H1 (cell line): ENCODE measurements at regions not wholly inside any gene's neighbourhood (a gene's known extent, or its start where the extent isn't known, plus 50 kb on each side); places are given as distances from the start of the nearest gene placed in this dataset.

Experiments used
- CTCF ChIA-PET: fragments of 300-600 bp; sonication (Branson Sonifier 250); formaldehyde crosslinking; loops from one replicate; lab custom pipeline; 2021; ENCODE audit not compliant: partially characterized antibody; lab: Charles Lee
- POLR2A ChIA-PET: fragments of 300-600 bp; sonication (Branson Sonifier 250); formaldehyde crosslinking; loops from one replicate; lab custom pipeline; 2021; ENCODE audit warnings: inconsistent platforms; ENCODE audit not compliant: partially characterized antibody; lab: Charles Lee
- DNase-seq, 2 experiments: peaks; one replicate each; pipeline versions ENCODE4 v3.0.0 to v3.0.0-alpha.2; 2010 to 2022; ENCODE audit warnings: low spot score in 2 of 2, low read depth in 1 of 2, mixed read lengths in 1 of 2
- FAIRE-seq: peaks from 2 replicates; lab custom pipeline; 2011; peaks lifted over from hg19 to GRCh38; lab: Jason Lieb, UNC
- H2AFZ ChIP-seq: 2 replicates; pipeline ENCODE4 v1.8.1; 2012; ENCODE audit warnings: low read length, inconsistent platforms
- H2AK5ac ChIP-seq: 2 replicates; pipeline ENCODE4 v1.6.1; 2013; ENCODE audit warnings: low read depth, low read length
- H2BK120ac ChIP-seq: replicated peaks from 2 replicates; pipeline ENCODE3; 2013; ENCODE audit warnings: low read depth, low read length, inconsistent platforms
- H2BK12ac ChIP-seq: 2 replicates; pipeline ENCODE4 v1.6.1; 2013; ENCODE audit warnings: low read depth, low read length
- H2BK15ac ChIP-seq: 2 replicates; pipeline ENCODE4 v1.6.1; 2013; ENCODE audit warnings: low read length
- H2BK20ac ChIP-seq: 2 replicates; pipeline ENCODE4 v1.6.1; 2013; ENCODE audit warnings: low read length
- H2BK5ac ChIP-seq: 2 replicates; pipeline ENCODE4 v1.6.1; 2013; ENCODE audit warnings: low read depth, low read length
- H3K14ac ChIP-seq: 2 replicates; pipeline ENCODE4 v1.6.1; 2013; ENCODE audit warnings: inconsistent platforms; ENCODE audit not compliant: insufficient read length
- H3K18ac ChIP-seq: 2 replicates; pipeline ENCODE4 v1.6.1; 2013; ENCODE audit warnings: low read length; ENCODE audit errors: extremely low read depth
- H3K23ac ChIP-seq: 2 replicates; pipeline ENCODE4 v1.6.1; 2013; ENCODE audit warnings: inconsistent platforms; ENCODE audit not compliant: insufficient read length
- H3K23me2 ChIP-seq: 2 replicates; pipeline ENCODE4 v1.6.1; 2013; ENCODE audit warnings: low read depth, low read length
- H3K27ac ChIP-seq: 2 replicates; pipeline ENCODE4 v1.6.1; 2011; ENCODE audit warnings: low read depth, low read length, inconsistent platforms
- H3K27me3 ChIP-seq, 4 experiments: replicated peaks in 1 of 4; 1 replicate in 1 of 4; 2 replicates in 3 of 4; pipeline versions ENCODE4 v1.6.1 to v1.8.1; 2011 to 2013; ENCODE audit warnings: low read length in 3 of 4, mild to moderate bottlenecking in 3 of 4, inconsistent platforms in 2 of 4, mixed read lengths in 2 of 4, moderate library complexity in 1 of 4; ENCODE audit not compliant: control insufficient read depth in 3 of 4, insufficient read depth in 3 of 4; ENCODE audit errors: extremely low read depth in 1 of 4
- H3K36me3 ChIP-seq, 4 experiments: 2 replicates each; pipeline versions ENCODE4 v1.6.1 to v1.8.1; 2011 to 2013; ENCODE audit warnings: mild to moderate bottlenecking in 4 of 4, low read length in 3 of 4, moderate library complexity in 2 of 4, control low read depth in 1 of 4, inconsistent platforms in 1 of 4; ENCODE audit not compliant: insufficient read depth in 4 of 4, control insufficient read depth in 2 of 4
- H3K4ac ChIP-seq: replicated peaks from 2 replicates; pipeline ENCODE3; 2013; ENCODE audit warnings: low read length, low read depth, mixed read lengths, inconsistent platforms; ENCODE audit not compliant: insufficient read length
- H3K4me1 ChIP-seq, 4 experiments: replicated peaks in 1 of 4; 1 replicate in 1 of 4; 2 replicates in 3 of 4; pipeline versions ENCODE4 v1.6.1 to v1.8.1; 2011 to 2013; ENCODE audit warnings: low read length in 3 of 4, inconsistent platforms in 2 of 4, mixed read lengths in 1 of 4; ENCODE audit not compliant: insufficient read depth in 4 of 4, control insufficient read depth in 3 of 4
- H3K4me2 ChIP-seq, 2 experiments: 2 replicates each; pipeline versions ENCODE4 v1.6.1 to v1.8.1; 2011 to 2013; ENCODE audit warnings: low read depth in 2 of 2, low read length in 2 of 2, control low read depth in 1 of 2, inconsistent platforms in 1 of 2, mild to moderate bottlenecking in 1 of 2; ENCODE audit not compliant: insufficient read depth in 1 of 2
- H3K4me3 ChIP-seq, 4 experiments: fragments of 200-600, 300-600 bp in 1 of 4; sonication (generic), shearing (Covaris generic), sonication (Bioruptor Twin) in 1 of 4; 2 replicates each; pipeline versions ENCODE4 v1.5.1 to v1.8.1; 2011 to 2016; ENCODE audit warnings: low read length in 4 of 4, low read depth in 3 of 4, control low read depth in 2 of 4, inconsistent platforms in 2 of 4, mild to moderate bottlenecking in 2 of 4, mixed read lengths in 1 of 4, moderate library complexity in 1 of 4; ENCODE audit not compliant: insufficient read depth in 2 of 4; ENCODE audit errors: extremely low read depth in 1 of 4
- H3K56ac ChIP-seq: replicated peaks from 2 replicates; pipeline ENCODE3; 2013; ENCODE audit warnings: low read depth, mild to moderate bottlenecking, mixed read lengths, low read length, inconsistent platforms; ENCODE audit not compliant: insufficient read length
- H3K79me1 ChIP-seq: 2 replicates; pipeline ENCODE4 v1.6.1; 2013; ENCODE audit warnings: low read depth, low read length, control low read depth
- H3K79me2 ChIP-seq, 2 experiments: 2 replicates each; pipeline versions ENCODE4 v1.6.1 to v1.8.1; 2012 to 2013; ENCODE audit warnings: low read length in 2 of 2, mild to moderate bottlenecking in 2 of 2, inconsistent platforms in 1 of 2; ENCODE audit not compliant: insufficient read depth in 2 of 2, control insufficient read depth in 1 of 2
- H3K9ac ChIP-seq, 4 experiments: replicated peaks in 1 of 4; 1 replicate in 1 of 4; 2 replicates in 3 of 4; pipeline versions ENCODE4 v1.6.1 to v1.8.1; 2011 to 2013; ENCODE audit warnings: low read depth in 3 of 4, low read length in 3 of 4, control low read depth in 2 of 4, mild to moderate bottlenecking in 2 of 4, moderate library complexity in 2 of 4, inconsistent platforms in 1 of 4; ENCODE audit errors: extremely low read depth in 1 of 4
- H3K9me3 ChIP-seq, 2 experiments: 2 replicates each; pipeline versions ENCODE4 v1.6.1 to v1.8.1; 2012 to 2013; ENCODE audit warnings: mild to moderate bottlenecking in 2 of 2, moderate library complexity in 2 of 2, control low read depth in 1 of 2, inconsistent platforms in 1 of 2, low read depth in 1 of 2, low read length in 1 of 2, mixed read lengths in 1 of 2; ENCODE audit not compliant: insufficient read depth in 2 of 2
- H4K20me1 ChIP-seq, 2 experiments: replicated peaks in 1 of 2; 2 replicates each; pipeline versions ENCODE3 to v1.8.1; 2011 to 2013; ENCODE audit warnings: inconsistent platforms in 2 of 2, low read length in 2 of 2, mild to moderate bottlenecking in 1 of 2; ENCODE audit not compliant: insufficient read depth in 2 of 2, control insufficient read depth in 1 of 2
- H4K5ac ChIP-seq: 2 replicates; pipeline ENCODE4 v1.6.1; 2013; ENCODE audit warnings: low read length, low read depth, mixed read lengths, inconsistent platforms; ENCODE audit not compliant: insufficient read length
- H4K8ac ChIP-seq: 2 replicates; pipeline ENCODE4 v1.8.0; 2013; ENCODE audit warnings: mild to moderate bottlenecking, moderate library complexity, low read length, inconsistent platforms; ENCODE audit not compliant: insufficient read depth; ENCODE audit errors: extremely low read depth
- H4K91ac ChIP-seq: replicated peaks from 2 replicates; pipeline ENCODE3; 2013; ENCODE audit warnings: low read length, mixed read lengths, inconsistent platforms; ENCODE audit not compliant: insufficient read length
- ASH2L ChIP-seq: fragments of 200-600, 300-600 bp; sonication (generic); IDR thresholded peaks from one replicate; pipeline ENCODE4 v1.7.1; 2017; ENCODE audit warnings: low read length
- BCL11A ChIP-seq, 2 experiments: IDR thresholded peaks; one replicate each; pipeline ENCODE4 v1.6.1; 2011; ENCODE audit warnings: low read depth in 2 of 2, low read length in 2 of 2, mild to moderate bottlenecking in 2 of 2
- CEBPB ChIP-seq: IDR thresholded peaks from 2 replicates; pipeline ENCODE4 v1.6.1; 2012; ENCODE audit warnings: low read depth, low read length
- CTBP2 ChIP-seq: IDR thresholded peaks from 2 replicates; pipeline ENCODE4 v1.7.0; 2011; ENCODE audit warnings: borderline replicate concordance, mild to moderate bottlenecking, moderate library complexity, mixed read lengths, low read length; ENCODE audit not compliant: insufficient read depth, insufficient read length
- EGR1 ChIP-seq: IDR thresholded peaks from 2 replicates; pipeline ENCODE4 v1.6.1; 2011; ENCODE audit warnings: low read depth, low read length, borderline replicate concordance
- JUND ChIP-seq: IDR thresholded peaks from 2 replicates; pipeline ENCODE4 v1.6.1; 2011; ENCODE audit warnings: mild to moderate bottlenecking, improper control_type of control experiment, low read length
- KDM4A ChIP-seq: IDR thresholded peaks from one replicate; pipeline ENCODE4 v1.7.1; 2012; ENCODE audit warnings: low read depth, mild to moderate bottlenecking, moderate library complexity, low read length, inconsistent platforms; ENCODE audit not compliant: severe bottlenecking
- NRF1 ChIP-seq: IDR thresholded peaks from 2 replicates; pipeline ENCODE4 v1.6.1; 2011; ENCODE audit warnings: mild to moderate bottlenecking, low read depth, low read length, improper control_type of control experiment
- PHF8 ChIP-seq: fragments of 200-600 bp; sonication (generic); conservative IDR thresholded peaks from 2 replicates; pipeline ENCODE4 v1.7.1; 2012; ENCODE audit warnings: low read depth, mild to moderate bottlenecking, inconsistent platforms, low read length, moderate library complexity
- RXRA ChIP-seq: IDR thresholded peaks from 2 replicates; pipeline ENCODE4 v1.6.1; 2011; ENCODE audit warnings: low read depth, mild to moderate bottlenecking, low read length, moderate library complexity; ENCODE audit not compliant: insufficient read depth
- SIN3A ChIP-seq, 2 experiments: IDR thresholded peaks in 1 of 2; conservative IDR thresholded peaks in 1 of 2; 2 replicates each; pipeline ENCODE4 v1.6.1; 2011 to 2012; ENCODE audit warnings: low read length in 2 of 2, improper control_type of control experiment in 1 of 2, low read depth in 1 of 2, mild to moderate bottlenecking in 1 of 2
- SRF ChIP-seq: IDR thresholded peaks from 2 replicates; pipeline ENCODE4 v1.6.1; 2011; ENCODE audit warnings: mild to moderate bottlenecking, low read depth, low read length, moderate library complexity
- WGBS, 2 experiments: shearing (Covaris generic) in 1 of 2; methylation state at CpG; one replicate each; pipeline versions ENCODE4 v1.1.6 to v1.1.7; 2013 to 2015; ENCODE audit warnings: low lambda C conversion rate in 2 of 2, mixed read lengths in 2 of 2, inconsistent platforms in 1 of 2, low coverage in 1 of 2, missing lambda C conversion rate in 1 of 2; ENCODE audit not compliant: insufficient replicate concordance in 2 of 2, insufficient coverage in 1 of 2, insufficient read length in 1 of 2; ENCODE audit errors: extremely low coverage in 1 of 2, missing lambda C conversion rate in 1 of 2; 5-methylcytosine and 5-hydroxymethylcytosine counted together
- TF ChIP-seq, protein P1 (sequence below): IDR thresholded peaks from 2 replicates; pipeline ENCODE4 v1.6.1; 2012; ENCODE audit warnings: low read length, inconsistent platforms

DNA sequence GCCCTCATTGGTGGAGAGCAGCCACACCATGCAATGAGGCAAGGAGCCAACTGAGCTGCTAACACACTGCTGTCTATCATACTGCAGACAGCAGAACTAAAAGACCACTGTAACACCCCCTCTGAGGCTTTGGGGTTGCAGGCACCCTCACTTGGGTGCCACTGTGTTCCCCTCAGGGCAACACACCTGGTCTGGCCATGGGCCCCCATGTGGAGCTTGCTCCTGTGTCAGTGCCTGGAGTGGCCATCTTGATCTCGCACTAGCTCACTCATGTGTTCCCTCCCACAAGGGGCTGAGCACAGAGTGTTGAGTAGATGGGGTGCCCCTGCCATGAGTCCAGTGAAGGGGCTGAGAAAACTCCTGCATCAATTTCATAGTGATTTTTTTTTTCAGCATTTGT lies 532.4 kb upstream of the FTMT start:
- Histone ChIP-seq H3K18ac (no peak overlapping the region), H3K4me1 (no peaks in the 10 kb centered on the region), H2BK120ac (no peak overlapping the region), H2BK5ac (no peak overlapping the region), H4K20me1 (no peaks in the 10 kb centered on the region), H3K23me2 (no peaks in the 10 kb centered on the region), H2AK5ac (no peak overlapping the region), H3K56ac (no peak overlapping the region), H2BK15ac (no peak overlapping the region), H4K8ac (no peak overlapping the region), H3K79me2 (no peaks in the 10 kb centered on the region), H4K91ac (no peak overlapping the region), H3K9me3 (no peaks in the 10 kb centered on the region), H3K4me2 (no peak overlapping the region), H3K4me3 (no peak overlapping the region), H3K79me1 (no peaks in the 10 kb centered on the region), H3K9ac (no peak overlapping the region), H2BK20ac (no peak overlapping the region), H4K5ac (no peak overlapping the region), H3K23ac (no peak overlapping the region), H2AFZ (0 out of 2 replicates have a peak overlapping the region, but pooled peaks have one; percentile 39), H2BK12ac (no peak overlapping the region), H3K14ac (no peak overlapping the region), H3K36me3 (no peaks in the 10 kb centered on the region), H3K27ac (no peak overlapping the region), H3K27me3 (no peaks in the 10 kb centered on the region), H3K4ac (no peak overlapping the region)
- ChIA-PET POLR2A (no interaction called here), CTCF (interaction anchor here (0.6 to 0.9 kb wide), 2 partner anchors 233 to 631 kb away, joined by 4 to 6 read pairs; no protein-coding TSS in a partner anchor)
- FAIRE-seq: no peak
- no peak for DNase-seq
- 100% methylated on average over 1 of the region's 1 CpG; no CpG with 5 or more reads in 1 of the 2 experiments for WGBS, 2 experiments
- no peak for TF ChIP-seq NRF1
- TF ChIP-seq SIN3A (conservative IDR thresholded peaks at IDR 0.05 in 1 of 2, IDR thresholded peaks at IDR 0.05 in 1 of 2; ENCODE audit: low read depth in 1 of 2, low read length in 2 of 2): no peak
- TF ChIP-seq SRF: no peak
- no peak for TF ChIP-seq EGR1
- TF ChIP-seq, protein P1, sequence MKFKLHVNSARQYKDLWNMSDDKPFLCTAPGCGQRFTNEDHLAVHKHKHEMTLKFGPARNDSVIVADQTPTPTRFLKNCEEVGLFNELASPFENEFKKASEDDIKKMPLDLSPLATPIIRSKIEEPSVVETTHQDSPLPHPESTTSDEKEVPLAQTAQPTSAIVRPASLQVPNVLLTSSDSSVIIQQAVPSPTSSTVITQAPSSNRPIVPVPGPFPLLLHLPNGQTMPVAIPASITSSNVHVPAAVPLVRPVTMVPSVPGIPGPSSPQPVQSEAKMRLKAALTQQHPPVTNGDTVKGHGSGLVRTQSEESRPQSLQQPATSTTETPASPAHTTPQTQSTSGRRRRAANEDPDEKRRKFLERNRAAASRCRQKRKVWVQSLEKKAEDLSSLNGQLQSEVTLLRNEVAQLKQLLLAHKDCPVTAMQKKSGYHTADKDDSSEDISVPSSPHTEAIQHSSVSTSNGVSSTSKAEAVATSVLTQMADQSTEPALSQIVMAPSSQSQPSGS: no peak
- TF ChIP-seq PHF8: no peak
- TF ChIP-seq ASH2L: no peak
- no peak for TF ChIP-seq CEBPB
- no peak for TF ChIP-seq CTBP2
- no peak for TF ChIP-seq JUND
- TF ChIP-seq BCL11A (IDR thresholded peaks at IDR 0.05; ENCODE audit: low read depth in 2 of 2, low read length in 2 of 2): no peak
- no peak for TF ChIP-seq RXRA
- no peak for TF ChIP-seq KDM4A
